ENCODE measurements at regions not wholly inside any gene's neighbourhood (a gene's known extent, or its start where the extent isn't known, plus 50 kb on each side); places are given as distances from the start of the nearest gene placed in this dataset.

- no peak for ATAC-seq
- Histone ChIP-seq H3K36me3 (no peaks in the 10 kb centered on the region), H3K27me3 (peaks cover 0 to 3% (median 0%) of the 10 kb centered on the region in 7 donors), H3K9me3 (no peaks in the 10 kb centered on the region), H3K4me1 (no peaks in the 10 kb centered on the region), H3K4me3 (no peak overlapping the region), H3K27ac (no peak overlapping the region)
- intact Hi-C loops (cut with DNase I), result no loop called here
- 74 to 81% methylated on average over 19 of the region's 19 CpGs for WGBS, 2 donors
- TF ChIP-seq, protein P1, sequence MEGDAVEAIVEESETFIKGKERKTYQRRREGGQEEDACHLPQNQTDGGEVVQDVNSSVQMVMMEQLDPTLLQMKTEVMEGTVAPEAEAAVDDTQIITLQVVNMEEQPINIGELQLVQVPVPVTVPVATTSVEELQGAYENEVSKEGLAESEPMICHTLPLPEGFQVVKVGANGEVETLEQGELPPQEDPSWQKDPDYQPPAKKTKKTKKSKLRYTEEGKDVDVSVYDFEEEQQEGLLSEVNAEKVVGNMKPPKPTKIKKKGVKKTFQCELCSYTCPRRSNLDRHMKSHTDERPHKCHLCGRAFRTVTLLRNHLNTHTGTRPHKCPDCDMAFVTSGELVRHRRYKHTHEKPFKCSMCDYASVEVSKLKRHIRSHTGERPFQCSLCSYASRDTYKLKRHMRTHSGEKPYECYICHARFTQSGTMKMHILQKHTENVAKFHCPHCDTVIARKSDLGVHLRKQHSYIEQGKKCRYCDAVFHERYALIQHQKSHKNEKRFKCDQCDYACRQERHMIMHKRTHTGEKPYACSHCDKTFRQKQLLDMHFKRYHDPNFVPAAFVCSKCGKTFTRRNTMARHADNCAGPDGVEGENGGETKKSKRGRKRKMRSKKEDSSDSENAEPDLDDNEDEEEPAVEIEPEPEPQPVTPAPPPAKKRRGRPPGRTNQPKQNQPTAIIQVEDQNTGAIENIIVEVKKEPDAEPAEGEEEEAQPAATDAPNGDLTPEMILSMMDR (IDR thresholded peaks at IDR 0.05), result no peak
- DNase-seq, result no peak
Measured at GRCh38 chr3:157920822-157921700, 185.2 kb downstream of the SHOX2 start.

DNA sequence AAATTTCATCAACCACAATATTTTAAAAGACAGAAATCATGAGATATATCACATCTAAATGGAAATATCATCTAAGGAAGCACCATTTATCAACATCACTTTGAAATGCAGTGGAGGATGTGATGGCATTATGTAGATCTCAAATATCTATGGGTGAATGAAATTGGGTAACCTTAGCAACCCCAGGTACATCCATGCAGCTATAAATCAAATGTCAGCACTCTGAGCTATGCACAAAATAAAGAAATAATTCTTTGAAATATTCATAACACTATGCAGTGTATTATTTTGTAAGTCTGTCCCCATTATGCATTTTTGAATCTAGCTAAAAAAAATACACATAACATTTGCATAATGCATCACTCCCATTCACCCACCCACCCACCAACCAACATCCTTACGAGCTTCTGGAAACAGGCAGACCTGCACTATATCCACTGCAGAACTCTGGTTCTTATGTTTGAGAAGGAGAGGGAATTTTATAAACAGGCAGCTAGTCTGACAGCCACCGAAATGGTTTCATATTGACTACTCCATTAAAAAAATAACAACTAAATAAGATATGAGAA is 186.8 kb downstream of the SHOX2 start:
- Histone ChIP-seq H3K9me3 (no peaks in the 10 kb centered on the region), H3K27ac (no peak overlapping the region), H3K4me3 (no peak overlapping the region), H3K36me3 (no peaks in the 10 kb centered on the region), H3K27me3 (peaks cover 0 to 3% (median 0%) of the 10 kb centered on the region in 7 donors), H3K4me1 (no peaks in the 10 kb centered on the region)
- ATAC-seq (no peak), DNase-seq (no peak)
- intact Hi-C loops (cut with DNase I), result loop anchor here in 1 of 10 donors (5.0 kb wide), 1 partner anchor 552 kb away; no protein-coding TSS in a partner anchor
- TF ChIP-seq, protein P1 (IDR thresholded peaks at IDR 0.05), result no peak
- 71 to 80% methylated on average over 2 of the region's 2 CpGs for WGBS, 2 donors

- Histone ChIP-seq H3K36me3 (no peaks in the 10 kb centered on the region), H3K27ac (no peak overlapping the region), H3K4me1 (no peaks in the 10 kb centered on the region), H3K4me3 (no peak overlapping the region), H3K27me3 (peaks cover 0 to 3% (median 0%) of the 10 kb centered on the region in 7 donors), H3K9me3 (no peaks in the 10 kb centered on the region)
- intact Hi-C loops (cut with DNase I), result loop anchor here in 1 of 10 donors (5.0 kb wide), 1 partner anchor 551 kb away; no protein-coding TSS in a partner anchor
- TF ChIP-seq, protein P1 (IDR thresholded peaks at IDR 0.05), result no peak
- DNase-seq (no peak), ATAC-seq (no peak)
- 65 to 76% methylated on average over 3 of the region's 3 CpGs for WGBS, 2 donors
Measured at GRCh38 chr3:157918402-157918801, 187.8 kb downstream of the SHOX2 start.

DNA sequence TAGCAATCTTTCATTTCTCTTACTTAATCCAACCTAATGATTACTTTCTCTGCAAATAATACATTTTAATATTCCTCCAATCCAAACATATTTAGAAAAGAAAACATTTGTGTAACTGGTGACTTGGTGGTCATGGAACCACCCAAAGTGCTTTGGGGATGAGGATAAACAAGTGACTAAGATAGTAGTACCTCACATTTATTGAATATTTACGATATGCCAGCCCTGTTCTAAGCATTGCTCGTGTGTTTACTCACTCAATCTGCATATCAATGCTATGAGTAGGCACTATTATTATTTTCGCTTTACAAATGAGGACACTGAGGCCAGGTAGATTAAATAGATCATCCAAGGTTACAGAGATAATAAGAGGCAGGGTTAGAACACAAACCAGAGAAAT is 189.5 kb downstream of the SHOX2 start:
- Histone ChIP-seq H3K4me1 (no peaks in the 10 kb centered on the region), H3K27me3 (peaks cover 0 to 3% (median 0%) of the 10 kb centered on the region in 7 donors)
- intact Hi-C loops (cut with DNase I), result loop anchor here in 1 of 10 donors (5.0 kb wide), 1 partner anchor 549 kb away; no protein-coding TSS in a partner anchor

More for the DNA sequence above, 189.5 kb downstream of the SHOX2 start:
- no peak for ATAC-seq
- Histone ChIP-seq H3K27ac (no peak overlapping the region), H3K36me3 (no peaks in the 10 kb centered on the region), H3K4me3 (no peak overlapping the region), H3K9me3 (no peaks in the 10 kb centered on the region)
- DNase-seq, result no peak
- WGBS, 2 donors, result 68 to 80% methylated on average over 3 of the region's 3 CpGs
- TF ChIP-seq, protein P1 (IDR thresholded peaks at IDR 0.05), result no peak

All from heart right ventricle (tissue), 16 donors.